GM21447 (cell line): ENCODE measurements at regions not wholly inside any gene's neighbourhood (a gene's known extent, or its start where the extent isn't known, plus 50 kb on each side); places are given as distances from the start of the nearest gene placed in this dataset.
A peak's percentile ranks its signal among the peaks of the same experiment; 100 is the strongest.
"Not testable (repeated sequence)": the region's sequence is repeated elsewhere in the genome, so short reads cannot be mapped to it uniquely, and the experiment has no call there.

Experiments used
- ATAC-seq: cut with Tn5 transposase; IDR thresholded peaks from one replicate; pipeline ENCODE4 v1.9.1; 2021; ENCODE audit not compliant: unreplicated experiment

DNA sequence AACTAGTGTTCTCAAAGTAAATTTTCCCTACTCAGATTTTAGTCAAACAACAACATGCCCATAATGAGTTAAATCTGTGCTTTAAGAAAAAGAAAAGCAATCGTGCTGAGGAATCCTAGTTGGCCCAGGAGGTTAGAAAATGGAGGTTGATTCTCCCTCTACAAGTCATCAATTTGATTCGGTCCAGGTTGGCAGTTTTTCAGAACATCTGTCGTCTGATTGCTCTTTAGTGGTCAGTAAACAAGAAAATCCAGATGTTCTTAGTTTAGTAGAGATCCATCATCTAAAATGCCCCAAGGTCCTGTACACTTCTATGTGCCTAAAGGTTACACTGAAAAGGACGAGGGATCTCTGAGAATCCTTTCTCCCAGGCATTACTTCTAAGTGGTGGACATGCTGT, 659.2 kb downstream of the MTRR start:
- no peak for ATAC-seq

- no peak for ATAC-seq
Observed at GRCh38 chr5:8538821-8539220, 669.9 kb downstream of the MTRR start.

- ATAC-seq = no peak
Observed at GRCh38 chr5:8540317-8540716, 671.4 kb downstream of the MTRR start.

DNA sequence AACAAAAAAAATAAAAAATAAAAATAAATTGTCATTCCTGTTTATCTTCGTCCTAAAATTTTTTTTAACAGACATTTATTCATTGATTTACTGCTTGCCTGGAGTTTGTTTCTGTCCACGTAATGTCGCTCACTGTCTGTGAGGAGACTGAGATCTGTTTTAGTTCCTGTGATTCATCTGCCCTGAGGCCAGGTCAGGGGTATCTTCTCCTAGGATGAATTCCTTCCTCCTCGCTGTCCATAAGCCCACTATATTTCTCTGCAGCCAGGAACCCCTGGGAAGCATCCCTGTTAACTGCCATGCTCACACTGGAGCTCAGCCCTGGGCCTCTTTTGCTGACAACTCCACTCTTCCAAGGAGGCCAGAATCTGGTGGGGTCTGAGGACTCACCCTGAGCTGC, 682.0 kb downstream of the MTRR start:
- no peak for ATAC-seq

DNA sequence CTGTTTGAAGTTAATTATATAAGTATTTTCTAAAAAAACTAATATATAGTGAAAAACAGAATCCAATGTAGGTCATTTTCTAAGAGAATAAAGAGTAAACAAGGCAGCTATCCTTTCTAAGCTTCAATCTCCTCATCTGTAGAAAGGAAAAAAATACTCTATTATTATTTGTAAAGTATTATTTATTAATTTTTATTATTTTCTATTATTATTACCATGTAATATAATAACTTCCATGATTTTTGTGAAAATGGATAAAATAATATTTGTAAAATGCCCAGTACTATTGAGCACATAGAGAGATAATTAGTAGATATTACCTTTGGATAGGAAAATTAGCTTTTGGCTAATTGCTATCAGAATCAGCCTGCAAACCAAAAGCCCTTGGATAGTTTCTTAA, 684.4 kb downstream of the MTRR start:
- no peak for ATAC-seq

DNA sequence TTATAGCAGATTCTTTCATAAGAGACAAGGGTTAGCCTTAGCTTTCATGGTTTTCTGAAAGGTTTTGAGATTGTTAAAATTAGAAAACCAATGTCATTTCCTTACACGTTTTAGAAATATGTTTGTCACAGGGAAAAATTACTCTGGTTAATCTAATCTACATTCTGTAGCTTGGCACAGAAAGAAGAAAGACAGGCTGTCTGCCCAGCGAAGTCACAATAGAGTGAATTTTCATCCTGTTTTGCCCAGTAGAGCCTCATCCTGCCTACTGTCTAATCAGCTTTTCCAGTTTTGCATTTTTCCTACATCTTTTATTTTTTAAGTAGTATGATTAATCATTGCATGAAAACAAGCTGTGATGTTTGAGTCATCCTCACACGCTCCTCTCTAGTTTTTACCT, 688.8 kb downstream of the MTRR start:
- no peak for ATAC-seq

DNA sequence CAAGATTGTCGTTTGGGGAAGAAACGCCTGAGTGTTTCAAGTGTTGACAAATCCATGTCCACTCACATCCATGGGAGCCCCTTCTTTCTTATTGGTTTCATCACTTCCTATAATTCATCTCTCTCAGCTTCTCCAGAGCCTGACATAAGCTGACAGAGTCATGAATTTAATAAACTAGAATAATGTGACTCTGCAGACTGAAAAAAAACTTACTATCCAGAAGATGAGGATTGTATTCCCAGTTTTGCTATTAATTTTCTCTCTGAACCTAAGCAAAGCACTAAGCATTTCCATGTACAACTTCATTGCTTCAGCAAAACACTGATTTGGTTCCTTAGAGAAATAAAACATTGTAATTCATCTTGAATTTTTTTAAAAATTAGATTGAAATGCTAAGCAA, 691.8 kb downstream of the MTRR start:
- no peak for ATAC-seq

GRCh38 chr5:8561224-8561840, 692.4 kb downstream of the MTRR start:
- no peak for ATAC-seq

DNA sequence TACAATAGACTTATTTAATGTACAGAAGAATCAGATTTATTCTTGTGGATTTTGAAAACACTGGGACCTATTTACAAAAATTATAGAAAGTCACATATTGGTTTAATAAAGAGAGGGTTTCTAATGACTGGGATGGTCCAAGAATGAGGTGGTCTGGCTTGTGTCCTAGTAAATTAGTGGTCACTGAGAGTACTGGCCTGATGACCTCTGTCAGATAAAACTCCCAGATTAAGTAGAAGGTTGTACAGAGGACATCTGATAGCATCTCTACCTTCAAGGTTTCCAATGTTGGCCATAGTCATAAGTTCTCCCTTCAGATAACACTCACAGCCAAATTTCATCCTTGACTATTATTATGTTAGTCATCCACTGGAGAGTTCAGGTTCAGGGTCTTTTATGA, 692.9 kb downstream of the MTRR start:
- ATAC-seq = no peak

DNA sequence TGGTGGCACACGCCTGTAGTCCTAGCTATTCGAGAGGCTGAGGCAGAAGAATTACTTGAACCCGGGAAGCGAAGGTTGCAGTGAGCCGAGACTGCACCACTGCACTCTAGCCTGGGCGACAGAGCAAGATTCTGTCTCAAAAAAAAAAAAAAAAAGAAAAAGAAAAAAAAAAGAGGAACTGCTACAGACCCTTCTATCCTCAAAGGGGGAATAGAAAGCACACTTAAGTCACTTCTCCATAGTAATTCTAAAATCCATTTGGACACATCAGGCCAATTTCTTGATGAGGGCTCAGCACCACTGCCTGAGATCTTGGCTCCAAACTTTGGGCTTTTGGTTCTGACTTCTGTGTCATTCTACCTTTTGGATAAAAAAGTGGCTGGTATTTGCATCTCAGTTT, 694.6 kb downstream of the MTRR start:
- not testable (repeated sequence) for ATAC-seq

GRCh38 chr5:8568858-8569257, 699.9 kb downstream of the MTRR start:
- ATAC-seq = no peak

- ATAC-seq = no peak
Observed at GRCh38 chr5:8570528-8570927, 701.6 kb downstream of the MTRR start.

DNA sequence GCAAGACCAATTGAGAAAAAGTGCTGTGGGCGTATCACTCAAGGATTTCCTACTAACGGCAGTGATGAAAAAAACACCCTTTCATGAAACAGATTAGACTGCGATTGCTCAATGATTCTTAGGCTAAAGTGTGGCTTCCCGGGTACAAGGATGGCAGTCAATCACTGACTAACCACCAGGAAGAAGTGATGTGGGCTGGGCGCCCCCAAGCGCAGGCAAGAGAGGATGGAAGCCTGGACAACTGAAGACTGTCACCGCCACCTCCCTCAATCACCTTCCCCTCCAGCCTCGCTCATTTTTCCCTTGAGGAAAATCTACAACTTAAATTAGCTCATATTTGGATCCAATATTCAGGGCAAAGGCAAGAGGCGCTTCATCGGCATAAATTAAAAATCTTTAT, 707.2 kb downstream of the MTRR start:
- no peak for ATAC-seq

DNA sequence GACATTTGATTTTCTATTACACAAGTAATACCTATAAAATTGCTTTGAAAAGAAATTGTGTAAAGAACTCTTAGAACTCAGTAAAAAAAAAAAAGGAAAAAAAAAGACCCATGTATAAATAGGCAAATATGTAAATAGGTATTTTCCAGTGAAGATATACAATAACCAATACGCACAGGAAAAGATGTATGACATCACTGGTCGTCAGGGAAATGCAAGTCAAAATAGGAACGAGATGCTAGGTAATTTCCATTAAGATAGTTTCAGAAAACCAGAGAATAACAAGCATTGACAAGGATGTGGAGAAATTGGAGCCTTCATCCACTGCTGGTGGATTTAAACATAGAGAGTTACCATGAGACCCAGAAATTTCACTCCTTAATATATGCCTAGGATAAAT, 708.8 kb downstream of the MTRR start:
- peak; percentile 70 for ATAC-seq

GRCh38 chr5:8580298-8580697, 711.4 kb downstream of the MTRR start:
- no peak for ATAC-seq

- ATAC-seq = no peak
Observed at GRCh38 chr5:8581047-8581446, 712.1 kb downstream of the MTRR start.

- ATAC-seq = no peak
Observed at GRCh38 chr5:8585230-8586018, 716.5 kb downstream of the MTRR start.

DNA sequence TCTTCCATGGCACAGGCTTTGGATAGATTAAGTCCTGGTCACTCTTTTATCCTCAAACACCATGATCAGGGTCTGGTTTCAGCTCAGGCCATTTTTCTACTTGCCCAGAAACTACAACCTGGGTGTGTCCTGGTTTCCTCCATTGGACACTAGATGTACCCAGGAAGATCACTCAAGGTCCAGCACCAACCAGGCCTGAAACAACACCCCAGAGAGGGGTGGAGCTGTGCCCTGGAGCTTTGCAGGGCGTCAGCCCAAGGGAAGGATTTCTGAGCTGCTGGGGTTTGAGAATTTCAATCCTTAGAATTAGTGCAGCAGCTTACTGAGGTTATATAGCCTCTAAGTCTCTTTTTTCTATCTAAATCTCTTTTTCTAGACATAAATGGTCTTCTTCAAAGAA, 722.0 kb downstream of the MTRR start:
- ATAC-seq = no peak

GRCh38 chr5:8598356-8598755, 729.4 kb downstream of the MTRR start:
- ATAC-seq = no peak

GRCh38 chr5:8598996-8599395, 730.0 kb downstream of the MTRR start:
- no peak for ATAC-seq

GRCh38 chr5:8600843-8601242, 731.9 kb downstream of the MTRR start:
- no peak for ATAC-seq

GRCh38 chr5:8601831-8602354, 732.9 kb downstream of the MTRR start:
- no peak for ATAC-seq

GRCh38 chr5:8606231-8606630, 737.3 kb downstream of the MTRR start:
- ATAC-seq = no peak
